Progenitor cell of endocrine pancreas (in vitro differentiated cells): ENCODE measurements at regions not wholly inside any gene's neighbourhood (a gene's known extent, or its start where the extent isn't known, plus 50 kb on each side); places are given as distances from the start of the nearest gene placed in this dataset.
"Not testable (repeated sequence)": the region's sequence is repeated elsewhere in the genome, so short reads cannot be mapped to it uniquely, and the experiment has no call there.

Source experiments
- DNase-seq: peaks from one replicate; pipeline ENCODE4 v3.0.0; 2021; ENCODE audit warnings: low spot score; ENCODE audit not compliant: unreplicated experiment
- H3K27ac Mint-ChIP-seq: 2 replicates; pipeline ENCODE4 v1.8.0; 2021; ENCODE audit warnings: mild to moderate bottlenecking, moderate library complexity, mixed read lengths
- H3K27me3 Mint-ChIP-seq: 2 replicates; pipeline ENCODE4 v1.8.0; 2021; ENCODE audit warnings: mixed read lengths
- H3K36me3 Mint-ChIP-seq: 2 replicates; pipeline ENCODE4 v1.8.0; 2022; ENCODE audit warnings: mixed read lengths; ENCODE audit not compliant: insufficient read depth
- H3K4me1 Mint-ChIP-seq: 2 replicates; pipeline ENCODE4 v1.8.0; 2021; ENCODE audit warnings: low read depth, mixed read lengths
- H3K4me3 Mint-ChIP-seq: 2 replicates; pipeline ENCODE4 v1.8.0; 2021; ENCODE audit warnings: low read depth, mild to moderate bottlenecking, moderate library complexity, mixed read lengths
- H3K9me3 Mint-ChIP-seq: 2 replicates; pipeline ENCODE4 v1.8.0; 2021; ENCODE audit warnings: low read depth, mixed read lengths
- TF ChIP-seq, protein P1 (sequence below): fragments of 200-600 bp; sonication (generic); IDR thresholded peaks from one replicate; pipeline ENCODE4 v1.5.0; 2021; ENCODE audit warnings: antibody characterized with exemption, mild to moderate bottlenecking; ENCODE audit not compliant: unreplicated experiment

DNA sequence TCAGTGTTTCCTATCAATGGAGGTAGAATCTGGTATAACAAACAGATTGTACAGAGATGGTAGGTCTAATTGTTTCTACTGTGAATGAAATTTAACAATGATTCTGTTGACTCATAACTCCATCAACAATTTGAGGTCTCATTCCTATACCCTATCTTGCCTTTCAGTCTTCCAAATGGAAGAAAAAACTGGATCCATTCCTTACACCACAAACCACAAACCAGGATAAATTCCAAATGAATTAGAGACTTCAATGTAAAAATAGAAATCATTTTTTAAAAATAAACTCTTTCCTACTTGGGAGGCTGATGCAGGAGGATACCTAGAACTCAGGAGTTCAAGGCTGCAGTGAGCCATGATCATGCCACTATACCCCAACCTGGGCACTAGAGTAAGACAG is 114.4 kb upstream of the WDR44 start:
- no peaks in the 10 kb centered on the region for H3K4me1 Mint-ChIP-seq
- H3K4me3 Mint-ChIP-seq, result no peak overlapping the region
- no peaks in the 10 kb centered on the region for H3K36me3 Mint-ChIP-seq
- H3K27me3 Mint-ChIP-seq, result no peaks in the 10 kb centered on the region
- H3K27ac Mint-ChIP-seq, result no peak overlapping the region
- TF ChIP-seq, protein P1, sequence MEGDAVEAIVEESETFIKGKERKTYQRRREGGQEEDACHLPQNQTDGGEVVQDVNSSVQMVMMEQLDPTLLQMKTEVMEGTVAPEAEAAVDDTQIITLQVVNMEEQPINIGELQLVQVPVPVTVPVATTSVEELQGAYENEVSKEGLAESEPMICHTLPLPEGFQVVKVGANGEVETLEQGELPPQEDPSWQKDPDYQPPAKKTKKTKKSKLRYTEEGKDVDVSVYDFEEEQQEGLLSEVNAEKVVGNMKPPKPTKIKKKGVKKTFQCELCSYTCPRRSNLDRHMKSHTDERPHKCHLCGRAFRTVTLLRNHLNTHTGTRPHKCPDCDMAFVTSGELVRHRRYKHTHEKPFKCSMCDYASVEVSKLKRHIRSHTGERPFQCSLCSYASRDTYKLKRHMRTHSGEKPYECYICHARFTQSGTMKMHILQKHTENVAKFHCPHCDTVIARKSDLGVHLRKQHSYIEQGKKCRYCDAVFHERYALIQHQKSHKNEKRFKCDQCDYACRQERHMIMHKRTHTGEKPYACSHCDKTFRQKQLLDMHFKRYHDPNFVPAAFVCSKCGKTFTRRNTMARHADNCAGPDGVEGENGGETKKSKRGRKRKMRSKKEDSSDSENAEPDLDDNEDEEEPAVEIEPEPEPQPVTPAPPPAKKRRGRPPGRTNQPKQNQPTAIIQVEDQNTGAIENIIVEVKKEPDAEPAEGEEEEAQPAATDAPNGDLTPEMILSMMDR, result no peak
- H3K9me3 Mint-ChIP-seq, result peaks cover 7% of the 10 kb centered on the region
- DNase-seq, result no peak

DNA sequence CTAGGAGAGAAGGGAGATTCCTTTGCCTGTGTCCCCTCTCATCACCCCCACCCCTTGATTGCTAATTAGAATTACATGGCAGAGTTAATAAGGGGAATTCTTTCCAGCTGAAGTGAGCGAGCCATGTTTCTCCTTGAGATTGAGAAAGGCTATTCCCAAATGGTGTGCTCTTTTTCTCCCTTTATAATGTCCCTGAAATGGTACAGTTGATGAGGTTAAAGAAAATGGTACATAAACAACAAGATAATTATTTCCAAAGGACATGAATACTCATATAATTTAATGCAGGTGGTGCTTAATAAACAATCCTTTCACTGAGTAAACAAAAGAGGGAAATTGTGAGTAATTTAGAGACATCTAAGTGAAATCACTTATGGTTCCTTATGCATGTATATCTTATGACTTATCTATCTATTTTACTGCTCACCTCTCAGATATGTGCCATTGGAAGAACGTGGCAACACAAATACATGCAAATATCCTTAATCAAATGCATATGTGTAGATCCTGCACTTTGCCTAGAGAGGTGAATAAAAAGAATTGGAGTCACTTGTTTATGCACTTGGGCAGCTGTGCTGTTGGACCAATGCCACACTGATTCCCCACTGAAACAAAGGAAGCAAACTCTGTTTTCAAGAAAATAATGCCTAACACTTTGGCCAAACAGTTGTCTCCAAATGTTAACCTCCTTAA is 106.6 kb upstream of the WDR44 start:
- H3K9me3 Mint-ChIP-seq, result peaks cover 31% of the 10 kb centered on the region

DNA sequence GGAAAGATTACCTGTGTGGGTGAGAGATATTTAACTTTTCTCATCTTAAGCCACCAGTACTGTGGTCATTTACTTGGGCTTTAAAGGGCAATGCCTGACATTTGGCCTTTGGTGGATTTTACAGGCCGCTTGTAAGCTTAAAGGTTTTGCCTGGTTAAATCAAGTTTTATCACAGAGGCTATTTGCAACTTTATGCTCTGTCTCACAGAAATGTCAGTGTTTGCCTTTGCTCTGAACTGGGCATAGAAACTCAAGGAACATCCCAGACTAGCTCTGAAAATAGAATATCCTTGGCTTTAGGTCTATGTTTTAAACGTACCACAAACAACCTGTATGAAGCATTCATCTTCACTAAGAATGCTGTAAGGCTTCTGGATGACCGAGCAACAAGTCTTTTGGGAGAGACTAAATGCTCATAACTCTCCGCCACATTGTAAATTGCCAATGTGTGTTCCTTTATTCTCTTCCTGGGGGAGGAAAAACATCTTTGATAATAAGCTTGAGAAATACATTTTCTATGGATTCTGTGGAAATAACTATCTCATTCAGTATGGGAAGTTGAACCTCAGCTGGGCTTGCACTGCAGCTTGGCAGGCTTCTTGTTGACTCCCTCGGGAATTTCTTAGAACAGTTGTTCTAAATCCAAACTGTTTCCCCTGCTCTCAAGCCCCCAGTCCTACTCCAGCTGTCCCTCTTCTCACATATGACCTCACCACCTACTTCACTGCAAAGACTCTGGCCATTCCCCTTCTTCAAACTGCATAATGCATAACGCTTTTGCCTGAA is 105.8 kb upstream of the WDR44 start:
- H3K36me3 Mint-ChIP-seq, result no peaks in the 10 kb centered on the region
- no peak for DNase-seq
- no peaks in the 10 kb centered on the region for H3K27me3 Mint-ChIP-seq
- H3K27ac Mint-ChIP-seq, result no peak overlapping the region
- TF ChIP-seq, protein P1, result no peak
- H3K4me1 Mint-ChIP-seq, result no peaks in the 10 kb centered on the region
- H3K9me3 Mint-ChIP-seq, result peaks cover 38% of the 10 kb centered on the region
- H3K4me3 Mint-ChIP-seq, result no peak overlapping the region

More for the DNA sequence above, 106.6 kb upstream of the WDR44 start:
- Mint-ChIP-seq H3K4me1 (no peaks in the 10 kb centered on the region), H3K4me3 (no peak overlapping the region), H3K27me3 (no peaks in the 10 kb centered on the region), H3K27ac (no peak overlapping the region), H3K36me3 (no peaks in the 10 kb centered on the region)
- DNase-seq, result no peak
- TF ChIP-seq, protein P1, result no peak

DNA sequence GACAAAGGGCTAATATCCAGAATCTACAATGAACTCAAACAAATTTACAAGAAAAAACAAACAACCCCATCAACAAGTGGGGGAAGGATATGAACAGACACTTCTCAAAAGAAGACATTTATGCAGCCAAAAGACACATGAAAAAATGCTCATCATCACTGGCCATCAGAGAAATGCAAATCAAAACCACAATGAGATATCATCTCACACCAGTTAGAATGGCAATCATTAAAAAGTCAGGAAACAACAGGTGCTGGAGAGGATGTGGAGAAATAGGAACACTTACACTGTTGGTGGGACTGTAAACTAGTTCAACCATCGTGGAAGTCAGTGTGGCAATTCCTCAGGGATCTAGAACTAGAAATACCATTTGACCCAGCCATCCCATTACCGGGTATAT is 98.9 kb upstream of the WDR44 start:
- H3K36me3 Mint-ChIP-seq, H3K27me3 Mint-ChIP-seq, H3K27ac Mint-ChIP-seq, H3K4me3 Mint-ChIP-seq, DNase-seq, H3K4me1 Mint-ChIP-seq: not testable (repeated sequence)
- peaks cover 19% of the 10 kb centered on the region for H3K9me3 Mint-ChIP-seq

DNA sequence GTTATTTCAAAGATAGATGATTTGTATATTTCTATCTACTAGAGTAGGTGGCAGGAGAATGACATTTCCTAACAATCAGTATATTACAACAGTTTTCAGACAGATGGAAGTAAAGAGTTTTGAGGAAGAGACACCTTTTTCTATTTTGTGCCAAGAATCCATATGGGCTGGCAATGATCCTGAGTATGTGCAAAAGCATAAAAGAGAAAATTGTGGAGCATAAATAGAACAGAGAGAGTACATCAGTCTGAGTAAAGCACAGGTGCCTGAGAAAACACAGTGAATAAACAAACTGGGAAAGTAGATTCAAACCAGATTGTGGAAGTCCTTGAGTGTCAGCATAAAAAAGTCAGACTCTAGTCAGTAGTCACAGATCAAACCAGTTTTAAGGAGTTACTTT is 96.8 kb upstream of the WDR44 start:
- no peak overlapping the region for H3K4me3 Mint-ChIP-seq
- H3K36me3 Mint-ChIP-seq, result no peaks in the 10 kb centered on the region
- H3K27me3 Mint-ChIP-seq, result no peaks in the 10 kb centered on the region
- H3K27ac Mint-ChIP-seq, result no peak overlapping the region
- no peaks in the 10 kb centered on the region for H3K4me1 Mint-ChIP-seq
- TF ChIP-seq, protein P1, result no peak
- no peak for DNase-seq
- peaks cover 9% of the 10 kb centered on the region for H3K9me3 Mint-ChIP-seq
